ENCODE measurements at regions not wholly inside any gene's neighbourhood (a gene's known extent, or its start where the extent isn't known, plus 50 kb on each side); places are given as distances from the start of the nearest gene placed in this dataset.

DNA sequence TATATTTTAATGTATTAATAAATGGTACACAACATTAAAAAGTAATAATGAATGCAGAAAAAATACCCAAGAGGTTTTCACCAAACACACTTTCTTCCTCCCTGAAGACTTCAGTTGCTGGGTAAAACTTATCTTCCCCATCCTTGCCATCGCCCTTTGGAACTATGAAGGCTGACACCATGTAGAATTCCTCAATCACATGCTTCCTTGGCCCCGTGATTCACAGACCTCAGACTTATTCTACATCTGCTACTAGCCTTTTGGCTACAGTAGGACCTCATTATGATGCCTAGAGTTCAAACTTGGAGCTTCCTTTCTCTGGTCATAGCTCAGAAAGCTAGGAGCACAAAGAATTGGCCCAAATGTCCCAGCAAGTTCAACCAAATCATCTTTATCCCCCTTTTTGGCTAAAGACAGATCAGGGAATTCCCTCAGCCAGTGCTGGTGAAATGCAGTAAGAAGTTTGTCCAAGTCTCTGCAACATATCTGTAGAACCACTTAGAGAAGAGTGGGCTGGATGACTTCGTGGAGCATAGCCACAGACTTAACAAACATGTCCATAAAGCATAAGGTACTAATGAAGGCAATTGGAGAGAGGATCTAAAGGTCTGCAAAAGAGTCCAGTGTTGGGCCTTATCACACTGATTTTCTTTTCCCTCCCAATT lies 253.5 kb downstream of the SEC61B start:
- TF ChIP-seq POLR2A (IDR thresholded peaks at IDR 0.05), result no peak
- TF ChIP-seq, protein P1, sequence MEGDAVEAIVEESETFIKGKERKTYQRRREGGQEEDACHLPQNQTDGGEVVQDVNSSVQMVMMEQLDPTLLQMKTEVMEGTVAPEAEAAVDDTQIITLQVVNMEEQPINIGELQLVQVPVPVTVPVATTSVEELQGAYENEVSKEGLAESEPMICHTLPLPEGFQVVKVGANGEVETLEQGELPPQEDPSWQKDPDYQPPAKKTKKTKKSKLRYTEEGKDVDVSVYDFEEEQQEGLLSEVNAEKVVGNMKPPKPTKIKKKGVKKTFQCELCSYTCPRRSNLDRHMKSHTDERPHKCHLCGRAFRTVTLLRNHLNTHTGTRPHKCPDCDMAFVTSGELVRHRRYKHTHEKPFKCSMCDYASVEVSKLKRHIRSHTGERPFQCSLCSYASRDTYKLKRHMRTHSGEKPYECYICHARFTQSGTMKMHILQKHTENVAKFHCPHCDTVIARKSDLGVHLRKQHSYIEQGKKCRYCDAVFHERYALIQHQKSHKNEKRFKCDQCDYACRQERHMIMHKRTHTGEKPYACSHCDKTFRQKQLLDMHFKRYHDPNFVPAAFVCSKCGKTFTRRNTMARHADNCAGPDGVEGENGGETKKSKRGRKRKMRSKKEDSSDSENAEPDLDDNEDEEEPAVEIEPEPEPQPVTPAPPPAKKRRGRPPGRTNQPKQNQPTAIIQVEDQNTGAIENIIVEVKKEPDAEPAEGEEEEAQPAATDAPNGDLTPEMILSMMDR (IDR thresholded peaks at IDR 0.05), result no peak

Measured in thyroid gland (tissue), 4 donors.